ENCODE measurements at regions not wholly inside any gene's neighbourhood (a gene's known extent, or its start where the extent isn't known, plus 50 kb on each side); places are given as distances from the start of the nearest gene placed in this dataset.

DNA sequence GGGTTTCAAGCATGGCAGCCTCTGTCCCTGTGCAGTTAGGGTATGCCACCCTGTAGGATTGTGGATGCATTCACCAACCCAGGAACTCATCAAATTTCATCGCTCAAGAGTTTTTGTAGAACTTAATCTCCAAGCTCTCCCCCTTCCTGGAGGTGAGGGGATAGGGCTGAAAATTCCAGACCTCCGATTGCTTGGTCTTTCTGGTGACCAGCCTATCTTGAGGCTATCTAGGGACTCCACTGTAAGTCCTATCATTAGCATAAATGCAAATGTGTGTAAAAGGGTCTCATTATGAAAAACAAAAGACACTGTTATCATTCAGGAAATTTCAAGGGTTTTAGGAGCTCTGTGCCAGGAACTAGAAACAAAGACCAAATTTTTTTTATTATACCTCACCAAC lies 244.0 kb downstream of the DUSP6 start:
- Mint-ChIP-seq H3K27me3 (ENCODE audit: low read depth) (no peaks in the 10 kb centered on the region), H3K4me1 (no peaks in the 10 kb centered on the region), H3K4me3 (no peak overlapping the region), H3K9me3 (no peaks in the 10 kb centered on the region), H3K27ac (no peak overlapping the region), H3K36me3 (no peaks in the 10 kb centered on the region)
- no peak for DNase-seq (ENCODE audit: low spot score in 2 of 2, unreplicated experiment in 2 of 2)
- no peak for TF ChIP-seq CTCF (IDR thresholded peaks at IDR 0.05; ENCODE audit: unreplicated experiment)

- no peaks in the 10 kb centered on the region for H3K4me1 Mint-ChIP-seq
- H3K27ac Mint-ChIP-seq: no peak overlapping the region
- no peak for TF ChIP-seq CTCF (IDR thresholded peaks at IDR 0.05; ENCODE audit: unreplicated experiment)
- no peaks in the 10 kb centered on the region for H3K36me3 Mint-ChIP-seq
- H3K9me3 Mint-ChIP-seq: no peaks in the 10 kb centered on the region
- H3K27me3 Mint-ChIP-seq (ENCODE audit: low read depth): no peaks in the 10 kb centered on the region
- no peak overlapping the region for H3K4me3 Mint-ChIP-seq
- DNase-seq (ENCODE audit: low spot score in 2 of 2, unreplicated experiment in 2 of 2): no peak
Observed at GRCh38 chr12:89106950-89107349, 245.4 kb downstream of the DUSP6 start.

DNA sequence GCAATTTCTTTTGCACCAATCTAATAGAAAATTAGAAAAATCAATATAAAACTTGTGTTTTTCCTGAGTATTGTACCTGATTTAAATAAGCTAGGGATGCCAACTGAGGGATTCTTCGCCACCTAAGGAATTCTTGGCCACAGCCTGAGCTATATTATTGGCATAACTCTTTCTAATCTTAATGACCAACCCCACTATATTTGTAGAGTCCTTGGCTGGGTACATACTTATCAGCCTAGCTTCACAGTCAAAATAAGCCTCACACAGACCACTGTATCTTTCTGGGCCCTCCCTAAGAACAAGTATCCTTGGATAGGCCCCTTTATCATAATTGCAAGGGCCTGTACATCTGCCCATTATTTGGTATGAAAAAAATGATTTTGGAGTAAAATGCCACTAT lies 247.1 kb downstream of the DUSP6 start:
- no peaks in the 10 kb centered on the region for H3K27me3 Mint-ChIP-seq (ENCODE audit: low read depth)
- no peak overlapping the region for H3K27ac Mint-ChIP-seq
- no peak overlapping the region for H3K4me3 Mint-ChIP-seq

DNA sequence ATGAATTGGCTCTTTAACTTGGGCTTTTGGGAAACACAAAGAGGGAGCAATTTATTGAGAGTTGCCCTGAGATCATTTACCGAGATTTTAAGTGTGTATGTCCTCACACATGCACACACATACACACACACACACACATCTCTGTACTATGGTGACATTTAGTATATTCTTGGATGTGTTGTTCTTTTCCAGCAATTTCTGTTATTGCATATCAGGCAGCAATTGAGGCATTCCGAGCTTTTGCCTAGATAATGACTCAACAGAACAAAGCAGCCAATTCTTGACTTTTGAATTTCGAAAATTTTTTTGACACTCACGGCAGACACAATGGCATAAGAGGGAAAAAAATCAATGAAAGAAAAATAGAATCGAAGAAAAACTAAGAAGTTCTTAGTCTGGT lies 248.5 kb downstream of the DUSP6 start:
- TF ChIP-seq CTCF (IDR thresholded peaks at IDR 0.05; ENCODE audit: unreplicated experiment): no peak
- Mint-ChIP-seq H3K27ac (no peak overlapping the region), H3K4me1 (peaks cover 17% of the 10 kb centered on the region), H3K27me3 (ENCODE audit: low read depth) (no peaks in the 10 kb centered on the region), H3K4me3 (no peak overlapping the region), H3K9me3 (no peaks in the 10 kb centered on the region), H3K36me3 (no peaks in the 10 kb centered on the region)
- no peak for DNase-seq (ENCODE audit: low spot score in 2 of 2, unreplicated experiment in 2 of 2)

More for the DNA sequence above, 247.1 kb downstream of the DUSP6 start:
- Mint-ChIP-seq H3K9me3 (no peaks in the 10 kb centered on the region), H3K4me1 (peaks cover 12% of the 10 kb centered on the region), H3K36me3 (no peaks in the 10 kb centered on the region)
- no peak for TF ChIP-seq CTCF (IDR thresholded peaks at IDR 0.05; ENCODE audit: unreplicated experiment)
- no peak for DNase-seq (ENCODE audit: low spot score in 2 of 2, unreplicated experiment in 2 of 2)

DNA sequence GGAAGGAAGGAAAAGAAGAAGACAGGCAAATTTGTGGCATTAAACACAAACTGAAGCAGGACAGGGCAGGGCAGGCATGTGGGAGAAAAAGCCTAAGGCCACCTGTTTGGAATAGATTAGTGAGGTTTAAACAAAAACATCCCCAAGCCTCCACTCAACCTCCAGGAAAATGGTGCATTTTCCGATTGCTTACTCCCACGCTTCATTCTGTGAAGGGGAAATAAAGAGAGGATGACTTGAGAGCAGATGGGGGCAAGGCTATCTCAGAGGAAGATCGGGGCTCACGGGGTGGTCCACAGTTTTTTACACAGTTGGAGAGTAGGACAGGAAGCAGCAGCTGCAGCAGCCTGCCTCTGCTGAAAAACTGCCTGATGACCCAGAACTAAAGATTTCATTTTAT lies 250.9 kb downstream of the DUSP6 start:
- no peak for DNase-seq (ENCODE audit: low spot score in 2 of 2, unreplicated experiment in 2 of 2)
- H3K4me1 Mint-ChIP-seq: peaks cover 23% of the 10 kb centered on the region
- no peaks in the 10 kb centered on the region for H3K9me3 Mint-ChIP-seq
- no peak for TF ChIP-seq CTCF (IDR thresholded peaks at IDR 0.05; ENCODE audit: unreplicated experiment)
- H3K27me3 Mint-ChIP-seq (ENCODE audit: low read depth): no peaks in the 10 kb centered on the region
- no peaks in the 10 kb centered on the region for H3K36me3 Mint-ChIP-seq
- H3K4me3 Mint-ChIP-seq: no peak overlapping the region
- no peak overlapping the region for H3K27ac Mint-ChIP-seq

DNA sequence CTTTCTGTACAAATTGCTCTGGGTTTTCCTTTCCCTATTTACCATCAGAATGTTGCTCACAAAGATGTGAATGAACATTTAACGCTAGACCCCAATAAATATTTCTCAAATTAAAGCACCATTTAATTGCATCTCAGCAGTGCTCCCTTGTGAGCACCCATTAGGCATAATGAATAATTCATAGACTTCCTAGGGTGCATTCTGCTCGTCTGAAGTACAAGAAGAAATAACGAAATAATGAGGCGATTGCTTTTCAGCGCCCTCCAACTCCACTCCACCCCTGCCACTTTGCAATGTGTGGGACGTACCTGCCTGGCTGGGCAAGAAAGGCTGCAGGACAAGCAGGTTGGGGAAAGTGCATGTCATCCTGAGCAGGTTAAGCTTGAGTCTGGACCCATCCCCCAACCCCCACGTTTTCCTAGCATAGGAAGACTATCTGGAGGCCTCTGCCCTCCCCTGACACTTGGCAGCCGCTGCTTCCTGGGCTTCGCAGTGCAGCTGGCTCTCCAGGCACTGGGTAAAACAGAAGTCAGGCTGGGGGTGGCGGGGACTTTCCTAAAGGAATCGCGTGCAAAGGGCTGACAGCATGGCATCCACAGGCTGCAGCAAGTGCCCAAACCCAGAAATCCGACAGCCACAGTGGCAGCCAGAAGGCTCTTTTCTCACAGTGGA lies 253.7 kb downstream of the DUSP6 start:
- H3K9me3 Mint-ChIP-seq: no peaks in the 10 kb centered on the region
- no peak overlapping the region for H3K27ac Mint-ChIP-seq
- no peak for TF ChIP-seq CTCF (IDR thresholded peaks at IDR 0.05; ENCODE audit: unreplicated experiment)
- H3K4me1 Mint-ChIP-seq: peaks cover 23% of the 10 kb centered on the region
- H3K27me3 Mint-ChIP-seq (ENCODE audit: low read depth): no peaks in the 10 kb centered on the region
- H3K36me3 Mint-ChIP-seq: no peaks in the 10 kb centered on the region
- H3K4me3 Mint-ChIP-seq: no peak overlapping the region
- no peak for DNase-seq (ENCODE audit: low spot score in 2 of 2, unreplicated experiment in 2 of 2)
